ENCODE measurements at regions not wholly inside any gene's neighbourhood (a gene's known extent, or its start where the extent isn't known, plus 50 kb on each side); places are given as distances from the start of the nearest gene placed in this dataset.
"Not testable (repeated sequence)": the region's sequence is repeated elsewhere in the genome, so short reads cannot be mapped to it uniquely, and the experiment has no call there.

DNA sequence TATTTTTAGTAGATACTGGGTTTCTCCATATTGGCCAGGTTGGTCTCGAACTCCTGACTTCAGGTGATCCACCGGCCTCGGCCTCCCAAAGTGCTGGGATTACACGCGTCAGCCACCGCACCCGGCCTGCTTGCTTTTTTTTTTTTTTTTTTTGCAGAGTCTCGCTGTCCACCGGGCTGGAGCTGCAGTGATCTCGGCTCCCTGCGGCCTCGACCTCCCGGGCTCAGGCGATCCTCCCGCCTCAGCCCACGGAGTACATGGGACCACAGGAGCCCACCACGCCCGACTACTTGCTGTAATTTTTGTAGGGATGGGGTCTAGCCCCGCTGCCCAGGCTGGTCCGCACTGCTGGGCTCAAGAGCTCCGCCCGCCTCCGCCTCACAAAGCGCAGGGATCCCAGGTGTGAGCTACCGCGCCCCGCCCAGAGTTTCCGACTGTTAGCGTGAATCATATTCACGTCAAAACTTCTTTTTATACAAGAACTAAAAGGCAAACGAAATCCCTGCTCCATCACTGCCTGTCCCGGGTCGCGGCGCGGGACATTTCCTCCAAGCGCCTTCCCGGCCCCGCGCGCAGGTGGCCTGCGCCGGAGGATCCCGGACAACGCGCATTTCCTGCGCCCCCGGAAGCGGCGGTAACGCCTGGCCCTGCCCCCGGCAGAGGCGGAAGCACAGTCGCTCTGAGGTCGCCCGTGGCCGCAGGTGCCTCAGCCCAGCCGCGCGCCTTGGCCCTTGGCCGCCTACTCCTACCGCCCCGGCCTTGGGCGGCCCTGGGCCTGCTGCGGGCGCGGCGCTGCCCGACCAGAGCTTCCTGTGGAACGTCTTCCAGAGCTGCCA, 50.9 kb upstream of the APOD start:
- not testable (repeated sequence) for DNase-seq

Data from left hindlimb (tissue), 1 donor.